Astrocyte of the cerebellum (primary cell): ENCODE measurements at regions not wholly inside any gene's neighbourhood (a gene's known extent, or its start where the extent isn't known, plus 50 kb on each side); places are given as distances from the start of the nearest gene placed in this dataset.

ENCODE experiments used
- DNase-seq: peaks from one replicate; pipeline ENCODE4 v3.0.0-alpha.2; 2011; ENCODE audit warnings: low read depth
- H3K4me3 ChIP-seq: 2 replicates; pipeline ENCODE4 v1.5.1; 2011; ENCODE audit warnings: mild to moderate bottlenecking, low read depth, low read length, moderate library complexity
- in situ Hi-C: cut with HindIII; loops from 2 replicates; pipeline ENCODE4 v1.10.0; 2017; ENCODE audit warnings: low sequenced_read_pairs
- TF ChIP-seq, protein P1 (sequence below): IDR thresholded peaks from 2 replicates; pipeline ENCODE4 v1.5.1; 2012; ENCODE audit warnings: low read length, low read depth, moderate library complexity, mild to moderate bottlenecking; ENCODE audit errors: missing control alignments

DNA sequence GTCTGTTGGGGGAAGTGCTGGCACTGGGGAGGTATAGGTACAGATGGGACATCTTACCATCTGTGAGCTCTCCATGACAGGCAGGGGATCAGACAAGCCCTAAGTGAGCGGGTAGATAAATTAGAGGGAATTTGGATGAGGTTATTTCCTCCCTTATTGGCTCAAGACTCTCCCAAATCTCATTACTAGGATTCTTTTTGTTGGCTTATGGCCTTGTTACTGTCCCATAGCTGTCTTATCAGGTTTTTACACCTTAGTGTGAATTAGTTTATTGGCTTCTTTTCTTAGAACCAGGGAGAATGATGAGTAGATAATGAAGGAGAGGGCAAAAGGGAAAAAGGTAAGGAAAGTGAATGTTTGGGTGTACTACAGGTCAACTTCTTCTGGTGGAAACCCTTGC is 191.1 kb upstream of the PRICKLE1 start:
- H3K4me3 ChIP-seq: no peak overlapping the region
- DNase-seq: no peak
- in situ Hi-C loops: no loop called here
- TF ChIP-seq, protein P1, sequence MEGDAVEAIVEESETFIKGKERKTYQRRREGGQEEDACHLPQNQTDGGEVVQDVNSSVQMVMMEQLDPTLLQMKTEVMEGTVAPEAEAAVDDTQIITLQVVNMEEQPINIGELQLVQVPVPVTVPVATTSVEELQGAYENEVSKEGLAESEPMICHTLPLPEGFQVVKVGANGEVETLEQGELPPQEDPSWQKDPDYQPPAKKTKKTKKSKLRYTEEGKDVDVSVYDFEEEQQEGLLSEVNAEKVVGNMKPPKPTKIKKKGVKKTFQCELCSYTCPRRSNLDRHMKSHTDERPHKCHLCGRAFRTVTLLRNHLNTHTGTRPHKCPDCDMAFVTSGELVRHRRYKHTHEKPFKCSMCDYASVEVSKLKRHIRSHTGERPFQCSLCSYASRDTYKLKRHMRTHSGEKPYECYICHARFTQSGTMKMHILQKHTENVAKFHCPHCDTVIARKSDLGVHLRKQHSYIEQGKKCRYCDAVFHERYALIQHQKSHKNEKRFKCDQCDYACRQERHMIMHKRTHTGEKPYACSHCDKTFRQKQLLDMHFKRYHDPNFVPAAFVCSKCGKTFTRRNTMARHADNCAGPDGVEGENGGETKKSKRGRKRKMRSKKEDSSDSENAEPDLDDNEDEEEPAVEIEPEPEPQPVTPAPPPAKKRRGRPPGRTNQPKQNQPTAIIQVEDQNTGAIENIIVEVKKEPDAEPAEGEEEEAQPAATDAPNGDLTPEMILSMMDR: no peak

DNA sequence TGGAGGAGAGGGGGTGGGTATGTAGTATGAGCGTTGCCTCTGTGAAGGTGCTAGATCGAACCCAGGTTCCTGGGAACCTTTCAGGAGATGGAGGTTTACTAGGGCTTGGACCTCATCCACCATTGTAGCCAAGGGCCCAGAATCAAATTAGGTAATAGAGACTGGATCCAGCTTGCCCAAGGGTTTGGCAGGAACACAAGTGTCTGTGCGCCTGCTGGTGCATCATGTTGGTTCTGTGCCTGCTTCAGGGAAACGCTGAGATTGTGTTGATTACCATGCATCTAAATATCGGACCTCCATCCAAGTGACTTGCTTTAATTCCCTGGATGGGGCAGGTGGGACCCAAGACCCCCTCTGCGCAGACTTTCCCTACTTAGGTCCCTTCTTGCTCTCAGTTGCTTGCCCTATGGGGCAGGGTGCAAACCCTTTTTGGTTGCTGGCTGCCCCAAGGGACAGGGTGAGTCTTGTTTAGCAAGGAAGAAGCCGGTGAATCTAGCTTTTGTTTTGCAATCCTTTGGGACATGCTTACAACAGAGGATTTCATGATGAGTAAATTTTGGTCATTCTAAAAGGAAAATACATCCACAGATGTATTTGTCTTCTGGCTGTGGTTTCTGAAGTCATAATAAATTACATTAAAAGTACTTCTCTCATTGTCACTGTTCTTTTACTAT is 189.8 kb upstream of the PRICKLE1 start:
- no peak overlapping the region for H3K4me3 ChIP-seq
- in situ Hi-C loops: no loop called here
- TF ChIP-seq, protein P1: no peak
- DNase-seq: no peak

DNA sequence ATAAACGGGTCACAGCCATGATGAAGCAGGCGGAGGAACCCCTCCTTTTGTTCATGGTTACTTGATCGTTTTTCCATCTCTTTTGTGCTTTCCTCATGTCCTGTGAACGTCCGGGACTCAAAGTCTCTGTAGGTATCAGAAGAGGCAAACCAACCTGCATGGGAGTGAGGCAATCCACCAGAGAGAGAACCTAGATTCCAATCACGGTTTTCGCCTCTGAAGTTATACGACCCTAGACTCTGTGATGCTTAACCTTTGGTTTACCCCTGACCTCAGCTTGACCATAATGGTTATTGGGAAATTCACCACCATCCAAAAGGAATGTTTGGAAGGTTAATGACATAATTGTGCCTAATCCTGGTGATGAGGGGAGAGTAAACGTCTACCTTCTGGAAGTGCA is 186.8 kb upstream of the PRICKLE1 start:
- DNase-seq: no peak
- no peak overlapping the region for H3K4me3 ChIP-seq
- in situ Hi-C loops: no loop called here
- TF ChIP-seq, protein P1: no peak

DNA sequence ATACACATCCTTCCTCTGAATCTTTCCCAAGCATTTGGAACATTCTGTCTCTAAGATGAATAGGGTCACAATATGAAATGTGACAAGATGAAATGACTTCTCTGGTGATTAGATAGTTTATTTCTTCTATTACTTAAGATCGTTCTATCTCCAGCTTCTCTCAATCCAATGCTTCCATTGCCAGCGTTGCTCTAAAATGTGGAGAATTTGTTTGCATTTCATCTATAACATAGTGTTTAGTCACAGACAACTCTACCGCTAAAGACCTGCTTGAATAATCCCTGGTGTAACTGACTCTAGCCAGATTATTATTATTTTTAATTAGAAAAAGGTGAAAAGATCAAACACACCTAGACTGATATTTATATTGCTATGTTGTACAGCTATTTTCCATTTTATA is 184.7 kb upstream of the PRICKLE1 start:
- no peak for DNase-seq
- no peak overlapping the region for H3K4me3 ChIP-seq
- in situ Hi-C loops: loop anchor here (25.0 kb wide), 1 partner anchor 513 kb away; no protein-coding TSS in a partner anchor
- TF ChIP-seq, protein P1: no peak

- TF ChIP-seq, protein P1: no peak
- in situ Hi-C loops: loop anchor here (25.0 kb wide), 1 partner anchor 517 kb away; no protein-coding TSS in a partner anchor
- H3K4me3 ChIP-seq: no peak overlapping the region
- DNase-seq: no peak
Observed at GRCh38 chr12:42770261-42770660, 180.7 kb upstream of the PRICKLE1 start.

- no peak for DNase-seq
- in situ Hi-C loops: loop anchor here (25.0 kb wide), 1 partner anchor 518 kb away; no protein-coding TSS in a partner anchor
- no peak overlapping the region for H3K4me3 ChIP-seq
- TF ChIP-seq, protein P1: no peak
Observed at GRCh38 chr12:42769455-42769854, 179.9 kb upstream of the PRICKLE1 start.
